Smooth muscle cell (in vitro differentiated cells): ENCODE measurements at regions not wholly inside any gene's neighbourhood (a gene's known extent, or its start where the extent isn't known, plus 50 kb on each side); places are given as distances from the start of the nearest gene placed in this dataset.
A peak's percentile ranks its signal among the peaks of the same experiment; 100 is the strongest.

Experiments used
- DNase-seq: peaks from one replicate; lab custom pipeline; 2025; ENCODE audit not compliant: unreplicated experiment; lab: John Stamatoyannopoulos, UW
- H2AFZ ChIP-seq: fragments of 200-600 bp; sonication (generic); 2 replicates; pipeline ENCODE4 v1.6.0; 2016; ENCODE audit warnings: antibody characterized with exemption, low read depth, mild to moderate bottlenecking
- H3F3A ChIP-seq: fragments of 200-600 bp; sonication (generic); 2 replicates; pipeline ENCODE4 v1.6.0; 2017; ENCODE audit warnings: antibody characterized with exemption, low read depth
- H3K27ac ChIP-seq: fragments of 200-600 bp; sonication (generic); 2 replicates; pipeline ENCODE4 v1.5.1; 2016; ENCODE audit warnings: low read depth, mild to moderate bottlenecking
- H3K27me3 ChIP-seq: fragments of 200-600 bp; sonication (generic); 2 replicates; pipeline ENCODE4 v1.6.1; 2016; ENCODE audit warnings: low read depth, mild to moderate bottlenecking
- H3K36me3 ChIP-seq: fragments of 200-600 bp; sonication (generic); 2 replicates; pipeline ENCODE4 v1.5.1; 2016; ENCODE audit warnings: low read depth
- H3K4me1 ChIP-seq: fragments of 200-600 bp; sonication (generic); 2 replicates; pipeline ENCODE4 v1.5.1; 2016; ENCODE audit warnings: low read depth
- H3K4me2 ChIP-seq: fragments of 200-600 bp; sonication (generic); 2 replicates; pipeline ENCODE4 v1.6.0; 2016; ENCODE audit warnings: mild to moderate bottlenecking
- H3K4me3 ChIP-seq: fragments of 200-600 bp; sonication (generic); 2 replicates; pipeline ENCODE4 v1.5.1; 2016; ENCODE audit warnings: mild to moderate bottlenecking
- H3K79me2 ChIP-seq: fragments of 200-600 bp; sonication (generic); 2 replicates; pipeline ENCODE4 v1.6.0; 2016; ENCODE audit warnings: low read depth, mild to moderate bottlenecking
- H3K9ac ChIP-seq: fragments of 200-600 bp; sonication (generic); 2 replicates; pipeline ENCODE4 v1.6.0; 2016; ENCODE audit warnings: low read depth
- H3K9me3 ChIP-seq: fragments of 200-600 bp; sonication (generic); replicated peaks from 2 replicates; pipeline ENCODE4 v1.5.1; 2016; ENCODE audit warnings: low read depth
- H4K20me1 ChIP-seq: fragments of 200-600 bp; sonication (generic); 2 replicates; pipeline ENCODE4 v1.6.0; 2016; ENCODE audit warnings: low read depth
- WGBS: methylation state at CpG from one replicate; pipeline ENCODE4 v1.1.7; 2016; ENCODE audit warnings: low lambda C conversion rate; 5-methylcytosine and 5-hydroxymethylcytosine counted together
- TF ChIP-seq, protein P1 (sequence below): fragments of 200-600 bp; sonication (generic); IDR thresholded peaks from 2 replicates; pipeline ENCODE4 v1.5.1; 2017; ENCODE audit warnings: borderline replicate concordance, mild to moderate bottlenecking, antibody characterized with exemption; ENCODE audit not compliant: insufficient read depth, poor library complexity, severe bottlenecking

DNA sequence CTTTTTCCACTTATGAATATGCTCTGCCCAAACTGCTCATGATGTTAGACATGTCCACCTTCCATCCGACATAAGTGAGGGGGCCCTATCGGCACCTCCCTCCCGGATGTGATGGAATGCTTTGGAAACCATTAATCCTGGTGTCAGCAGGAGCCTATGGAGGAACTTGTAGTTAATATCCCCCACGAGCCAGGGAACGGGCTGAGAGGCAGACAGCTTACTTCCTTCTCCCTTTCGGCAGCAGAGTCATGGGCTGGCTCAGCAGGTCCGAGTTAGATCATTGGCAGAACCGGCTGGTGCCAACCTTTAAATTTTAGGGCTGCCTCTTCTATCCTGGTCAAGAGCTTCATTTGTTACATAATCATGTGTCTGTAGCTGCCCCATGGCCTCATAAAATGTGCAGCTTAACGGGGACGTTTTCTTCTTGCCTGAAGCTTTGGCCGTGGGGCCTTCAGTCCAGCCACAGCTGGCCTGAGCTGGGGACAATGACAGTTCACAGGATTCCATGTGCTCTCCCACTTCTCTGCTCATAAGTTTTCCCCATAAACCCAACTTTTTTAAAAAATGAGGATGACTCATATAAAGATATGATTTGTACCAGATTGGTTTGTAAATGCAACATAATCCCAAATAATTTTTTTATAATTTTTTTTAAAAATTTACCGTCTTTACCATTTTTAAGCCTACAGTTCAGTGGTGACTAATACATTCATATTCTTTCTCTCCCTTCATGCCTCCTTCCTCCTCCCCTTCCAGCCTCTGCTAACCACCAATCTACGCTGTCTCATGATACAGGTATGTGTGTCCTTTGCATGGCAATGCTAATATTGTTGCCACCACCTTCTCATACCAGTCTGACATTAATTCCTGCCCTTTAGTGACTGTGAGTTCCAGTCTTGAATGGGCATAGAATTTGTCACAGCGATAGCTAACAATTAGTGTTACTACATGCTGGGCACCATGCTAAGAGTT, 62.2 kb upstream of the RGMA start:
- Histone ChIP-seq H3F3A (no peaks in the 10 kb centered on the region), H3K36me3 (no peaks in the 10 kb centered on the region), H3K9me3 (no peaks in the 10 kb centered on the region), H3K4me1 (peaks cover 6% of the 10 kb centered on the region), H3K79me2 (no peaks in the 10 kb centered on the region), H3K9ac (no peak overlapping the region), H3K27me3 (peaks cover 7% of the 10 kb centered on the region), H3K4me2 (peak overlapping the region; percentile 43), H3K4me3 (no peak overlapping the region), H2AFZ (no peak overlapping the region), H3K27ac (no peak overlapping the region), H4K20me1 (no peaks in the 10 kb centered on the region)
- TF ChIP-seq, protein P1, sequence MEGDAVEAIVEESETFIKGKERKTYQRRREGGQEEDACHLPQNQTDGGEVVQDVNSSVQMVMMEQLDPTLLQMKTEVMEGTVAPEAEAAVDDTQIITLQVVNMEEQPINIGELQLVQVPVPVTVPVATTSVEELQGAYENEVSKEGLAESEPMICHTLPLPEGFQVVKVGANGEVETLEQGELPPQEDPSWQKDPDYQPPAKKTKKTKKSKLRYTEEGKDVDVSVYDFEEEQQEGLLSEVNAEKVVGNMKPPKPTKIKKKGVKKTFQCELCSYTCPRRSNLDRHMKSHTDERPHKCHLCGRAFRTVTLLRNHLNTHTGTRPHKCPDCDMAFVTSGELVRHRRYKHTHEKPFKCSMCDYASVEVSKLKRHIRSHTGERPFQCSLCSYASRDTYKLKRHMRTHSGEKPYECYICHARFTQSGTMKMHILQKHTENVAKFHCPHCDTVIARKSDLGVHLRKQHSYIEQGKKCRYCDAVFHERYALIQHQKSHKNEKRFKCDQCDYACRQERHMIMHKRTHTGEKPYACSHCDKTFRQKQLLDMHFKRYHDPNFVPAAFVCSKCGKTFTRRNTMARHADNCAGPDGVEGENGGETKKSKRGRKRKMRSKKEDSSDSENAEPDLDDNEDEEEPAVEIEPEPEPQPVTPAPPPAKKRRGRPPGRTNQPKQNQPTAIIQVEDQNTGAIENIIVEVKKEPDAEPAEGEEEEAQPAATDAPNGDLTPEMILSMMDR: no peak
- no peak for DNase-seq
- WGBS: 63% methylated on average over 14 of the region's 14 CpGs

DNA sequence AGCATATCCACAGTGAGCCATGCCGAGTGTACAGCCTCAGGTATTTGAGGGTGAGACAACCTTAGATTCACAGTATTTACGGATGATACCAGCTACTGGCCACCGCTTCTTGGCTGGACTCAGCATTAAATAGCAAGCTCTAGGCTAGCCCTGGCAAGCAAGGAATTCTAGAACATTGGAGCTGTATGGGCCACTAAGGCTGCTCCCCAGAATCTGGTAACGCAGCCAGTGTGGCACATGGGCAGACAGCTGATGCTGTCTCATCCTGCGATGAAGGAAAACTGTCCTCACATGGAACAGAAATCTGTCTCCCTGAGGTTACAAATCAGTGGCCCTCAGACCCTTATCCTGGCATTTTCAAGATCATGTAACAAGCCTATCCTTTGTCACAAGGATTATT, 57.6 kb upstream of the RGMA start:
- Histone ChIP-seq H3K27me3 (peaks cover 19% of the 10 kb centered on the region), H3K36me3 (no peaks in the 10 kb centered on the region), H3K9me3 (no peaks in the 10 kb centered on the region), H3K4me1 (peaks cover 6% of the 10 kb centered on the region), H2AFZ (no peak overlapping the region), H3F3A (no peaks in the 10 kb centered on the region), H3K27ac (no peak overlapping the region), H3K4me3 (no peak overlapping the region), H3K4me2 (no peak overlapping the region), H3K79me2 (no peaks in the 10 kb centered on the region), H4K20me1 (no peaks in the 10 kb centered on the region), H3K9ac (no peak overlapping the region)
- WGBS: 95% methylated on average over 5 of the region's 5 CpGs
- DNase-seq: no peak
- TF ChIP-seq, protein P1: no peak

DNA sequence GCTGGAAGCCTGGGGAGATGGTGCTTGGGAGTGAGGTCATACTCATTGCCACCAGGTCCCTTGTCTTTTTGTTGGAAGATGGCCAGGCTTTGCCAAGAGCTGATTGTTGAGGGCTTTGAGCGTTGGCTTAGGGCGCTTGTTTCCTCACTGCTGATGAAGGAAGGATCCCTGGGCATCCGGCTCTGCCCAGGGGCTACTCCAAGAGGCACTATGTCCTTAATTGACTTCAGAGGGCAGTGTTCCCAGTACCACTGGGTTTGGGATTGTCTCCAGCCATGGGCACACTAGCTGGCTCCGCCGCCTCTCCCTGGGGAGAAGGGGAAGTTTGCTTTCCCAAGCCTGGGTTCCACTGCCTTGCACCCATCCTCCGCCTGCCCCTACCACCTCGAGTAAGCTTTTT, 57.2 kb upstream of the RGMA start:
- Histone ChIP-seq H3K27ac (no peak overlapping the region), H3K9me3 (no peaks in the 10 kb centered on the region), H4K20me1 (no peaks in the 10 kb centered on the region), H3K27me3 (peaks cover 19% of the 10 kb centered on the region), H3K4me3 (no peak overlapping the region), H3F3A (no peaks in the 10 kb centered on the region), H3K36me3 (no peaks in the 10 kb centered on the region), H3K4me1 (peaks cover 4% of the 10 kb centered on the region), H3K4me2 (no peak overlapping the region), H2AFZ (no peak overlapping the region), H3K79me2 (no peaks in the 10 kb centered on the region), H3K9ac (no peak overlapping the region)
- 88% methylated on average over 6 of the region's 7 CpGs for WGBS
- no peak for DNase-seq
- TF ChIP-seq, protein P1: no peak
